A673 (cell line): ENCODE measurements at regions not wholly inside any gene's neighbourhood (a gene's known extent, or its start where the extent isn't known, plus 50 kb on each side); places are given as distances from the start of the nearest gene placed in this dataset.

Experiments
- BruUV-seq: library from RNA; stranded (reverse); fragments of 400-500 nt; replicated peaks from 2 replicates; lab custom pipeline; 2021; lab: Mats Ljungman, UMichigan
- CTCF ChIA-PET: fragments of 300-600 bp; sonication (Branson Sonifier 250); formaldehyde crosslinking; loops from one replicate; lab custom pipeline; 2022; ENCODE audit warnings: antibody characterized with exemption; lab: Charles Lee
- POLR2A ChIA-PET: fragments of 300-600 bp; sonication (Branson Sonifier 250); formaldehyde crosslinking; loops from one replicate; lab custom pipeline; 2022; ENCODE audit warnings: antibody characterized with exemption; ENCODE audit not compliant: low non-redundant PET; lab: Charles Lee
- DNase-seq: peaks from one replicate; pipeline ENCODE4 v3.0.0-alpha.2; 2015; ENCODE audit warnings: low spot score
- H3K27ac ChIP-seq: fragments of 200-600 bp; sonication (generic); 2 replicates; pipeline ENCODE4 v1.5.1; 2016; ENCODE audit warnings: mixed run types, low read depth, mild to moderate bottlenecking, mixed read lengths, antibody characterized with exemption, low read length; ENCODE audit not compliant: poor library complexity, severe bottlenecking
- H3K27me3 ChIP-seq: fragments of 200-600 bp; sonication (generic); replicated peaks from 2 replicates; pipeline ENCODE4 v1.6.1; 2017; ENCODE audit warnings: mixed run types, low read depth, mild to moderate bottlenecking, mixed read lengths, antibody characterized with exemption, low read length; ENCODE audit not compliant: insufficient read depth, poor library complexity
- H3K36me3 ChIP-seq: fragments of 200-600 bp; sonication (generic); 2 replicates; pipeline ENCODE4 v1.6.1; 2016; ENCODE audit warnings: mixed run types, mild to moderate bottlenecking, mixed read lengths, antibody characterized with exemption, low read length; ENCODE audit not compliant: insufficient read depth, poor library complexity, severe bottlenecking
- H3K4me1 ChIP-seq: fragments of 200-600 bp; sonication (generic); 2 replicates; pipeline ENCODE4 v1.6.1; 2017; ENCODE audit warnings: mixed run types, mild to moderate bottlenecking, mixed read lengths, antibody characterized with exemption, low read length; ENCODE audit not compliant: insufficient read depth, poor library complexity, severe bottlenecking
- H3K4me3 ChIP-seq: fragments of 200-600 bp; sonication (generic); 2 replicates; pipeline ENCODE4 v1.5.1; 2016; ENCODE audit warnings: low read depth, mixed run types, mild to moderate bottlenecking, mixed read lengths, low read length; ENCODE audit not compliant: poor library complexity, severe bottlenecking
- H3K9me3 ChIP-seq: fragments of 200-600 bp; sonication (generic); 2 replicates; pipeline ENCODE4 v1.6.1; 2016; ENCODE audit warnings: mixed run types, low read depth, mild to moderate bottlenecking, mixed read lengths, antibody characterized with exemption, low read length; ENCODE audit not compliant: poor library complexity, severe bottlenecking
- EZH2 ChIP-seq: fragments of 200-600 bp; sonication (generic); IDR thresholded peaks from 2 replicates; pipeline ENCODE4 v1.6.1; 2017; ENCODE audit warnings: borderline replicate concordance, low read depth, mild to moderate bottlenecking, mixed read lengths, antibody characterized with exemption, low read length; ENCODE audit not compliant: poor library complexity, severe bottlenecking
- intact Hi-C: fragments of 100-400 bp; cut with micrococcal nuclease; formaldehyde crosslinking; loops from one replicate; pipeline ENCODE4 v1.10.0; 2022; ENCODE audit not compliant: unreplicated experiment
- TF ChIP-seq, protein P1 (sequence below): fragments of 300-800, 200-600 bp; sonication (generic); conservative IDR thresholded peaks from 2 replicates; pipeline ENCODE4 v1.5.1; 2017; ENCODE audit warnings: low read depth, mild to moderate bottlenecking, antibody characterized with exemption, low read length, moderate library complexity, mixed read lengths

- Histone ChIP-seq H3K27ac (peak overlapping the region; percentile 45), H3K9me3 (no peaks in the 10 kb centered on the region), H3K27me3 (no peaks in the 10 kb centered on the region), H3K4me1 (peaks cover 25% of the 10 kb centered on the region), H3K36me3 (no peaks in the 10 kb centered on the region), H3K4me3 (no peak overlapping the region)
- ChIA-PET CTCF (interaction anchor here (0.7 to 2.1 kb wide), 3 partner anchors 124 to 336 kb away, joined by 4 to 18 read pairs (median 6); no protein-coding TSS in a partner anchor), POLR2A (no interaction called here)
- intact Hi-C loops = loop anchor here (1.0 to 10.0 kb wide), 3 partner anchors 124 to 336 kb away; no protein-coding TSS in a partner anchor
- TF ChIP-seq, protein P1, sequence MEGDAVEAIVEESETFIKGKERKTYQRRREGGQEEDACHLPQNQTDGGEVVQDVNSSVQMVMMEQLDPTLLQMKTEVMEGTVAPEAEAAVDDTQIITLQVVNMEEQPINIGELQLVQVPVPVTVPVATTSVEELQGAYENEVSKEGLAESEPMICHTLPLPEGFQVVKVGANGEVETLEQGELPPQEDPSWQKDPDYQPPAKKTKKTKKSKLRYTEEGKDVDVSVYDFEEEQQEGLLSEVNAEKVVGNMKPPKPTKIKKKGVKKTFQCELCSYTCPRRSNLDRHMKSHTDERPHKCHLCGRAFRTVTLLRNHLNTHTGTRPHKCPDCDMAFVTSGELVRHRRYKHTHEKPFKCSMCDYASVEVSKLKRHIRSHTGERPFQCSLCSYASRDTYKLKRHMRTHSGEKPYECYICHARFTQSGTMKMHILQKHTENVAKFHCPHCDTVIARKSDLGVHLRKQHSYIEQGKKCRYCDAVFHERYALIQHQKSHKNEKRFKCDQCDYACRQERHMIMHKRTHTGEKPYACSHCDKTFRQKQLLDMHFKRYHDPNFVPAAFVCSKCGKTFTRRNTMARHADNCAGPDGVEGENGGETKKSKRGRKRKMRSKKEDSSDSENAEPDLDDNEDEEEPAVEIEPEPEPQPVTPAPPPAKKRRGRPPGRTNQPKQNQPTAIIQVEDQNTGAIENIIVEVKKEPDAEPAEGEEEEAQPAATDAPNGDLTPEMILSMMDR = peak; percentile 91
- TF ChIP-seq EZH2 = no peak
- BruUV-seq = no TSS peak
- DNase-seq = peak; percentile 88
Observed at GRCh38 chr3:124565013-124565412, 165.2 kb upstream of the UMPS start.

DNA sequence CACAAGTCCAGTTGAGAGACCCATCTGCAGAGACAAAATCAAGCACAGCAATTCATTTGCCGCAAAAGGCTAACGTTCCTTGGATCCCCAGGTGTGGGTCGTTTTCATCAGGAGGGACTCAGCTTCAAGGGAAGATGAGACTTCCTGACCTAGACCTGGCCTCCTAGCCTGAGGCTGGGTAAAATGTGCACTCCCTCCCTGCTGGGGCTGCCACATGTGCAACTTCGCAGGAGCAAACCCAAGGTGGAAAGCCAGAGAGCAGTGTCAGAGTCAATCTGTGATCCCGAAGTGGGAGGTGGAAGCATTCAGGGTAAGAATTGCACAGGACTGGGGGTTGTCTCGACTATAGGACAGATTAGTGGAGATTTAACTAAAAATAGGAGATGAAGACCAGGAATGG lies 164.7 kb upstream of the UMPS start:
- BruUV-seq = no TSS peak

GRCh38 chr3:124566701-124567100 lies 163.6 kb upstream of the UMPS start:
- Histone ChIP-seq H3K27me3 (no peaks in the 10 kb centered on the region), H3K36me3 (no peaks in the 10 kb centered on the region), H3K27ac (no peak overlapping the region), H3K9me3 (no peaks in the 10 kb centered on the region), H3K4me3 (no peak overlapping the region), H3K4me1 (peaks cover 25% of the 10 kb centered on the region)
- BruUV-seq = no TSS peak
- POLR2A ChIA-PET = no interaction called here
- intact Hi-C loops = loop anchor here (10.0 kb wide), 1 partner anchor 198 kb away; no protein-coding TSS in a partner anchor
- CTCF ChIA-PET = interaction anchor here (0.6 to 0.7 kb wide), 2 partner anchors 124 to 486 kb away, joined by 3 read pairs; no protein-coding TSS in a partner anchor
- TF ChIP-seq, protein P1 = no peak
- no peak for TF ChIP-seq EZH2
- no peak for DNase-seq

More for the DNA sequence above, 164.7 kb upstream of the UMPS start:
- no peaks in the 10 kb centered on the region for H3K36me3 ChIP-seq
- H3K9me3 ChIP-seq = no peaks in the 10 kb centered on the region
- peak overlapping the region; percentile 45 for H3K27ac ChIP-seq
- intact Hi-C loops = loop anchor here (1.0 to 10.0 kb wide), 3 partner anchors 124 to 335 kb away; no protein-coding TSS in a partner anchor
- no peak overlapping the region for H3K4me3 ChIP-seq
- H3K4me1 ChIP-seq = peaks cover 25% of the 10 kb centered on the region
- no peak for DNase-seq
- TF ChIP-seq, protein P1 = no peak
- no peak for TF ChIP-seq EZH2
- POLR2A ChIA-PET = no interaction called here
- CTCF ChIA-PET = interaction anchor here (0.6 to 2.1 kb wide), 4 partner anchors 124 to 336 kb away, joined by 4 to 18 read pairs (median 9); no protein-coding TSS in a partner anchor
- no peaks in the 10 kb centered on the region for H3K27me3 ChIP-seq
